Middle frontal gyrus (tissue), 1 donor: ENCODE measurements at regions not wholly inside any gene's neighbourhood (a gene's known extent, or its start where the extent isn't known, plus 50 kb on each side); places are given as distances from the start of the nearest gene placed in this dataset.
A peak's percentile ranks its signal among the peaks of the same experiment; 100 is the strongest.
"Not testable (repeated sequence)": the region's sequence is repeated elsewhere in the genome, so short reads cannot be mapped to it uniquely, and the experiment has no call there.

Source experiments
- DNase-seq: peaks from one replicate; pipeline ENCODE4 v3.0.0-alpha.2; 2015; ENCODE audit warnings: low spot score; ENCODE audit errors: extremely low spot score

DNA sequence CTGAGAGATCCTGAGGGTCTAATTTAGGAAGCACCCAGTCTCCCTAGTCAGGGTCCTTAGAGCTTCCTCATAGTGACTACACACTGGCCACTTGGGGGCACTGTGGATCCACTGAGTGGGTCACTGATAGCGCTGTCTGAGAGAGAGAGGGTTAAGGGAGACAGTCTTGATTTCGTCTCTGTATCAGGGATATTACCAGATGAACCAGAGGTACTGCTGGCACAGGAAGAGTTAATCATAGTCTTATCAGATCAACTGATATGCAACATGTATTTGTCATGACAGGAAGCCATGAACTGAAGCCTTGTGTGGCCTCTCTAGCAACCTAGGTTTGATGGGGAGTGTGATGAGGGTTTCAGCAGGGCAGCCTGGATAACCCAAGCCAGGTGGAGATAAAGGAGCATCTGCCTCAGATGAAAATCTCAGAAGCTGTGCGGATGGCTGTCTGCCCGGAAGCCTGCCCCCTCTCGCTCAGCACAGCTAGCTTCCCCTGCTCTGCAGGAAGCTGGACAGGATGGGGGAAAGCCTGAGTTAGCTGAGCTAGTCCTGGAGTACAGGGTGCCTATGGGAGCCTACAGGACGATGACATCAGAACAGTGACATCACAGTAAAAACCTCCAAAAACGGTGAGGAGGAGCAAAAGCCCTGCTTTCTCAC lies 214.0 kb upstream of the PRSS1 start:
- DNase-seq = no peak

DNA sequence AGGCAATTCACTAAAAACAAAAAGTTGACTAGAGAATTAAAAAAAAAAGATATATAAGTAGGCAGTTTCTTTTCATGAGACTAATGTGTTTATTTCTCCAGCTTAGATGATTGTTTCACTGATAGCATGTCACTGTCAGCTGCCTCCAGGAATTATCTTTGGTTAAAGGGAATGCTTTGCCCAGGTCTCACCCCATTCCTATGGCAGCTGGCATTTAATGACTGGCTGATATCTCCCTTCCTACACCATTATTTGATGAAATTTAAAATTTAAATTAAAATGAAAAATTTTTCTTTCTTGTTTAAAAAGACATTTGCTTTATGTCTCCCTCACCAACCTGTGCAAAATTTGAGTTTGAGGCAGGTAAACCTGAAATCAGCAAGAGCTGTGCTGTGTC lies 214.5 kb upstream of the PRSS1 start:
- DNase-seq = no peak

DNA sequence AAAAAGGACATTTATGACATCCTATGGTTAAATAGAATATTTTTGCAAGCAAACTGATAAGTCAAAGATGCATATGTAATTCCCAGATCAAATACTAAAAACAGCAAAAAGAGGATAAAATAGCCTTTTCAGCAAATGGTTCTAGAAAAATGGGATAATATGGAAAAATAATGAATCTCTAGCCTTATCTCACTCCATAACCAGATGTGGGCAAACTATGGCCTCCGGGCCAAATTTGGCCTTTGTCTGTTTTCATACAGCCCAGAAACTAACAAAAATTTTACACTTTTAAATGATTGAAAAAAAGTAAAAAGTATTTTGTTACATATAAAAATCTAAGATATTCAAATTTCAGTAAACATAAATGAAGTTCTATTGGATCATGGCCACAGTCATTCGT lies 215.4 kb upstream of the PRSS1 start:
- DNase-seq = no peak

DNA sequence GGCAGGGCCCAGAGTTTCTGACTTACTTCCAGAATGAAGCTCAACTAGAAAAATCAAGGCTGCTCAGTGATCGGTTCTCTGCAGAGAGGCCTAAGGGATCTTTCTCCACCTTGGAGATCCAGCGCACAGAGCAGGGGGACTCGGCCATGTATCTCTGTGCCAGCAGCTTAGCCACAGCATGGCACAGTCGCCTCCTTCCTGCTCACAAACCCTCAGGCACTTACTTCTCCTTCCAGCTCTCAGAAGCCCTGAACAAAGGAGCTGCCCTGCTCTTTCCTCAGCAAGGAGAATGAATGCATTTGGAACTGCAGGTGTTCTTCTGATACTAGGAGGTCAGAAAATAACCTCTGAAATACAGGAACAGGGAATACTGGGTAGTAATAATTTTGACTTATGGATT lies 219.7 kb upstream of the PRSS1 start:
- no peak for DNase-seq

DNA sequence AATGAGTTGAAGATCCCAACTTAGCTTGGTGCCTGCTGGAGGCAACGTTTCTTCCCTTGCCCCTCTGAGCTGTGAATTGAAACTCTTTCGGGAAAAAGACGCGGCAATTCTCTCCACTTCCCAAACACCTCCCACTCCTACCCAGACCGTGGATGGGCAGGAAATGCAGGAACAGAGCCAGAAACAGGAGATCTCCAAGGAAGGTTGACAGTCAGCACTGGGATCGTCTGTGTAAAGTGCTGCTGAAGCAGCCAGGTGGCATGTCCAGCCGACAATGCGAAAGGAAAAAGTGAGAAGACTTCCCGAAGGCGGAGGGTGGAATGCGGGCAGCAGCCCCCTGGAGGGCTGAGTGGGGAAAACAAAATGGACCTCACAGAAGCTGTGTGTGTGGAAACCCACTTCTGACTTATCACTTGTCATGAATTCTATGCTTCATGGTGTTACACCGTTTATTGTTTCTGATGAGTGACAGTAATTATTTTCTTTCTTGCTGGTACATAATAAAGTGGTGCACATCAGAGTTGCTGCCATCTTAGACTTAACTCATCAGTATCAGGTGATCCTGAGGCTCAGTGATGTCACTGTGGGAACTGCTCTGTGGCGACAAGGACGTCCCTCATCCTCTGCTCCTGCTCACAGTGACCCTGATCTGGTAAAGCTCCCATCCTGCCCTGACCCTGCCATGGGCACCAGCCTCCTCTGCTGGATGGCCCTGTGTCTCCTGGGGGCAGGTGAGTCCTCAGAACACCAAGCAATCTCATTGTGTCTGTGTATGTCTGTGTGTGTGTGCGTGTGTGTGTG lies 220.5 kb upstream of the PRSS1 start:
- DNase-seq = no peak

DNA sequence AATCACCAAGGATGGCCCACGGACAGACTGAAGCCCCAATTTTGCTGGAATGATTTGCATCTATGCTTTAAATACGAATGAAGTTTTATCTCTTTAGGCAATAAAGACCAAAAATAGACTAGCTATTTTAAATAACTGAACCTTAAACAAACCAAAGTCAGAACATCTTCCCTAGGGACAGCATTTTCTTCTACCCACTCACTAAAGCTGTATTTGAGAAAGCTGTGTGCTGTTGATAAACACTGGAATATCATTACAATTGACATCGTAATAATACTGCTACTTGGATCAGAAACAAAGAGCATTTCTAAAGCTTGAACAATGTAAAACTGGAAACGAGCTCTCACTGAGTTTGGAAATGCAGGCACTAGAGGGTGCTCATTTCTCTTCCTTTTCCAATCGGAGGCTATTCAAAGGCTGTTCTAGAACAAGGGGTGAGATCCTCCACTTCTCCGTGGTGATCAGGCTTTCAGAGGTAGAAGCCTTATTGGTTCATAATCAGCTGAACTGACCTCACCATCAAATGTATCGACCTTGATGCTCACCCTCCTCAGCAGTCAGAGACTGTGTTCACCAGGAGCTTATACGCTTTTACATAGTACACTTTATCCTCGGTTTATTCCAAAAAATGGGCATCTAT lies 225.3 kb upstream of the PRSS1 start:
- no peak for DNase-seq

DNA sequence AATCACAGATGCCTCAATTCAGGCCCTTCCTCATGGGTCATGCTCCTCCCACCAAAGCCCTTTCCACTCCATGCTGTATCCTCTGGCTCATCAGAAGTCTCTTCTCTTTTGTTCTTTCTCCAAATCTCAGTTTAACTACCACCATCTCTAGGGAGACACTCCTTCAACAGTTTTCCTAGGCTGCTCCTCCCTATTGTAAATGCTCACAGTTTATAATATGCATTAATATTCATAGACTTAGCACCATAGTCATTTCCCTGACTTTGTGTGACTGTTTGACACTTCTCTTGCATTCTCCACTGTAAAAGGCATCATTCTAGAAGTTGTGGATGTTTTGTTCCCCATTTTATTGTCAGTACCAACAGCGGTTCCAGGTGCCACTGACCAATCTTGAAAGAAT lies 226.5 kb upstream of the PRSS1 start:
- DNase-seq = no peak

DNA sequence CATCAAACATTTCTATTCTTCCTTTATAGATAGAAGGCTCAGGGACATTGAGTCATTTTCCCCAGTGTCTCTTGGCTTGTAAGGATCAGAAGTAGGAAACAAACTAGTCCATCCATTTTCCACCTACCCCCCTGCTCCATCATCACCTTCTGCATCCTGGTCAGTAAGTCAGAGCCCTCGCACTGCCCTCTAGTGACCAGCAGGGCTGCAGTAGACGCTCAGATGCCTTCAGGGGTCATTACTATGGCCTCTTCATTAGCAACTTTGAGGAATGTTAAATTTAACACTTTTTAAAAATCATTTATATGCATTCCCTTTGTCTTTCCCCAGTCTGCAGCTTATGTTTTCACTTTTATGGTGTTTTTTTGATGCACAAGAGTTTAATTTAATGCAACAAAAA lies 228.4 kb upstream of the PRSS1 start:
- not testable (repeated sequence) for DNase-seq

DNA sequence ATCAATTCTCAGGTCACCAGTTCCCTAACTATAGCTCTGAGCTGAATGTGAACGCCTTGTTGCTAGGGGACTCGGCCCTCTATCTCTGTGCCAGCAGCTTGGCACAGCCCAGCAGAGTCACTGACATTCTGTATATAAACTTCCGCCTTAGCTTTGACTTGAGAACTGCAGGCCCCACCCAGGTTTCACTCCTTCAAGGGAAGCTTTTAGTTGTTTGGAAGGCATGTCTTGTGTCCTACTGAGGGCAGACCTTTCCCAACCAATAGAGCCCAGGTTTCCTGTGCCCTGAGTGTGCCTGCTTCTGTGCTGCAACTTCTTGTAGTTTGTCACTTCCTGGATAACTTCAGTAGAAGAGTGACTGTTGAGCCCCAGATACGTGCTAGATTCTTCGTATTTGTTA lies 228.8 kb upstream of the PRSS1 start:
- DNase-seq = not testable (repeated sequence)

DNA sequence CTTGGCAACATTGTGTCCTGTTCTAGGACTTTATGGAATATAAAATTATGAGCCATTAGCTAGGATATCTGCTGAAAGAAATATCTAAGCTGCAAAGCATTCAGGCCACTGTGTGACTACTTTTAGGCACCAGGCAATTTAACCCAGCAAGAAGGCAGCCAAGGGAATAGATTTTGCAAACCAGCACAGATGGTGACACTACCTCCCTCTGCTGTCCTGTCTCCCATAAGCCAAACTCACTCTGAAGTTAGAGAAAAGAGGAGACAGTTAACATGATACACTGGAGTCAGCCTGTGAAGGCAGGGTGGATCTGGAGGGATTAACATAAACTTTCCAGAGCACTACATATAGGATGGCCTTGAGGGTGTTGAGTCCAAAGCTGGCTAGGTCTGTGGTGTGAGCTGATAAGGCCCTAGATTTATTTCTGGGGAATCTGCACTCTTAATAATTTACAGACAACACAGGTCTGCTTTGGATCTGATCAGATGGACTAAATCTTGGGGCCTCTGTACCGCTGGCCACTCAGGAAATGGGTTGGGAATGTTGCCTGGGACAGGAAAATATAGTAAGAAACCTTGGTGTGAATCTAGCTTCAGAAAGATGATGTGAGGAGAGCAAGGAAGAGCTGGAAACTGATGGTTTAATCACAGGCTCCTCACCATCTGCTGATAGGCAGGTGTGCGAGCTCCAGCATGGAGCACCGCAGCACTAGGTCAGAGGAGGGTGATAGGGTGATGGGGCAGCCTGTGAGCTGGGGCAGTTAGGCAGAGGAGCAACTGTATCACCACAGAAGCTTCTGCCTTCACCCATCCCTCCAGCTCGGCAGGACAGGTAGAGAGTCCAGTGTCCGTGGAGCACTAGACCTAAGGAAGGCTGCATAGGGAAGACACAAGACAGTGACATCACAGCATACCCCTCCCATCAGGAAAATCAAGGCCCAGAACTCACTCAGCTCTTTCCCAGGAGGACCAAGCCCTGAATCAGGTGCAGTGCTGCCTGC lies 229.9 kb upstream of the PRSS1 start:
- no peak for DNase-seq

DNA sequence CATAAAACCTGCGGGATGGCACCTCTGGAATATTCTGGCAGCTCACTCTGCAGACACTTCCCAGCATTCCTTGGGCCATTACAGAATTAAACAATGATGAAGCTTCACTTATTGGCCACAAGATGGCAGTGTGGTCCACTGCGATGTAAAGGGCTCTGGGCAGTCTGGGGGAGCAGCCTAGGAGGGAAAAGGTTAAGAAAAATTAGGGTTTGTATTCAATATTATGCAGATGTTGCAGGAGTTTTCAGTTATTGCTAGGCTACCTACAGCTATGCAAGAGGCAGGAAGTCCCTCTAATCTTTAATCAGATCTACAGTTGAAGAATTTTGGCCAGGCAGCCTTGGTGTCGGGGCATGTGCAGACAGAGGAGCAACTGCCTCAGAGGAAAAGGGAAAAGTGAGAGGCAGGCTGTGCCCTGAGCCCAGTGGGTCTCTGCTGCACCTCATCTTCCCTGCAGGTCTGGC lies 233.2 kb upstream of the PRSS1 start:
- peak; percentile 37 for DNase-seq

DNA sequence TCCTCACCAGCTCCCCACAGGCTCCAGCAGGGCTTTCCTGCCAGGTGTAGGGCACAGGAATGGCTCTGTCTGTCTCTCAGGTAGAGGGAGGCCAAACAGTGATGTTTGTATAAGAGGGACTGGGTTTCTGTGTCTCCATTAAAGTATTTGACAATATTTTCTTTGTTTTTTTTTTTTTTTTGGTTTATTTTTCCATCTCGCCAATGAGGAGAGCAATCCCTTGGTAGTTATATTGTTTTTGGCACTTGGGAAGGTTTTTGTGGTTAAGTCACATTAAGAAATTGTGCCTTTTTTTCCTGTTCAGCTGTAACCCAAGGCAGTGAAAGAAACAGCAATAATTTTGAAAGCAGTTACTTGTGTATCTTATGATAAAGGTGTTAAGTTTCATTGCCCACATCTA lies 234.6 kb upstream of the PRSS1 start:
- DNase-seq = not testable (repeated sequence)

DNA sequence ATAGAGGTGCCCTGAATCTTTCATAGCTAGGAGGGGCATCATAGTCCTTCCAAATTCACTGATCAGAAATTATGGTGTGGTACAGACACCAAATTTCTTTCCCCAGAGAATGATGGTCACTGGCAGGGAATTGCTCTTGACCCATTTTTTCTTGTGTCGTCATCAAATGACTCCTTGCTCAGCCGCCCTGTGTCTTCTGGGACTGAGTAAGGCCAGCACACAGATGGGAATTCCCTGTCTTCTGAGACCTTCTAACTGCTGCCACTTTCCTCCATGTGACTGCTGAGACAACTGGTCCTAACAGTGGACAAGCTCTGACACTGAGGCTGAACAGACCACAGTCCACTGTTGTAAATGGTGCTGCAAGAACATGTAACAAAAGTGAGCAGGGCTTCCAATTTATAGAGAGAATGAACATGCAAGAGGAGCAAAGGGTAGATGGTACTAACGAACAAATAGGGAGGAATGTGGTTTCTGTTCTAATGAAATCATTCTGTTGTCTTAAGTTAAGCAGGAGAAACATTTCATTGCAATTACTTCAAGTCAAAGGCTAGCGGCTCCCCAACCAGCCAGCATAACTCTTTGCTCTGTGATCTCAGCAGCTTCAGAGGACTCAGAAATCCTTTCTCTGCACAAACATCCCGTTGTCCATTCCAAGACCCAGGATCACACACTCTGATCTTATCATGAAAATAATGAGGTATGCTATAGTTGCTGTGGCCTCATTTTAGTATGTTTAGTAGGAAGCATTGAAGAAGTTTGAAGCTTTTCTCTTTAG lies 235.9 kb upstream of the PRSS1 start:
- no peak for DNase-seq

DNA sequence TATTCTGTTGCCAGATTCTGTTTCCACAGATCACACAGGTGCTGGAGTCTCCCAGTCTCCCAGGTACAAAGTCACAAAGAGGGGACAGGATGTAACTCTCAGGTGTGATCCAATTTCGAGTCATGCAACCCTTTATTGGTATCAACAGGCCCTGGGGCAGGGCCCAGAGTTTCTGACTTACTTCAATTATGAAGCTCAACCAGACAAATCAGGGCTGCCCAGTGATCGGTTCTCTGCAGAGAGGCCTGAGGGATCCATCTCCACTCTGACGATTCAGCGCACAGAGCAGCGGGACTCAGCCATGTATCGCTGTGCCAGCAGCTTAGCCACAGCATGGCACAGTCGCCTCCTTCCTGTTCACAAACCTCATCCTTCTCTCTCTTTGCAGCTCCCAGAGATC lies 237.5 kb upstream of the PRSS1 start:
- no peak for DNase-seq

DNA sequence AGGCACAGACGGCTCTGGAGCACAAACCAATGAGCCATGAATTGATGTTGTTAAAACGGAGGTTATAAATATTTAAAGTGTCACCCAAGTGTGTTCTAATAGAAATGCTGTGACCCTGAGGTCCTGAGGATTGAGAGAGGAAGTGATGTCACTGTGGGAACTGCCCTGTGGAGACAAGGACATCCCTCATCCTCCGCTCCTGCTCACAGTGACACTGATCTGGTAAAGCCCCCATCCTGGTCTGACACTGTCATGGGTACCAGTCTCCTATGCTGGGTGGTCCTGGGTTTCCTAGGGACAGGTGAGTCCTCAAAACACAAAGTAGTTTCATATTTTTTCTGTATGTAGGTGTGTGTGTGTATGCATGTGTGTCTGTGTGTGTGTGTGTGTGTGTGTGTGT lies 237.9 kb upstream of the PRSS1 start:
- no peak for DNase-seq

DNA sequence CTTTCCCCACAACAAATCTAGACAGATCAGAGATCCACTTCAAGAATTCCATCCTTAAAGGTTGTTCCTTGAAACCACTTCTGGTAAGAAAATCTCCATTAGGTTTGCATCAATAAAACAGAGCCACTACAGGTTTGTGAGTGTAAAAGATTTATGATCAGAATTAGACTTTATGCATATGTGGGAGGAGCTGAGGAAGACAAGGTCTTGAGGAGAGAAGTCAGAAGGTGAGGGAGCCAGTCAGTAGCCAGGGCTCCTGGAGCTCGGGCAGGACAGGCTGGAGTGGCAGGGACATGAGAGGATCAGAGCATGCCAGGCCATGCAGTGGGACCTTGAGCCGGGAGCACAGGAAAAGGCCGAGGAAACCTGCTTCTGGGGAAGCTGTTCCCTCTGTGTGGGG lies 240.0 kb upstream of the PRSS1 start:
- not testable (repeated sequence) for DNase-seq

DNA sequence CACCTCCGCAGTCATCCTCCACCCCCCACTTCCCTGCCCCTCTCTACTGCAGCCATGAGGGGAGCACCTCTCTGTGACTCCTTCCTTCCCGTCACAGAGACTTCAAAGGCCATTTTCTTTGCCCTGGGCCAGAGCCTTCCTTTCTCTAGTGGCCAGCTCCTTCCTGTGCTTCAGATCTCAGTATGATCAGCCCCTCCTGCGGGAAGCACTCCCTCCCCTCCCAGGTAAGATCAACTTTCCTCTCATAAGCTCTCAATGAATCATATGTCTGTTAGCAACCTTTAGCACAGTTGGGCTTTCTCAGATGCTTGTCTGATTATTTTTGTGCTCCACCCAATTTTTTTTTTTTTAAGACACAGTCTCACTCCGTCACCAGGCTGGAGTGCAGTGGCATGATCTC lies 241.0 kb upstream of the PRSS1 start:
- no peak for DNase-seq

DNA sequence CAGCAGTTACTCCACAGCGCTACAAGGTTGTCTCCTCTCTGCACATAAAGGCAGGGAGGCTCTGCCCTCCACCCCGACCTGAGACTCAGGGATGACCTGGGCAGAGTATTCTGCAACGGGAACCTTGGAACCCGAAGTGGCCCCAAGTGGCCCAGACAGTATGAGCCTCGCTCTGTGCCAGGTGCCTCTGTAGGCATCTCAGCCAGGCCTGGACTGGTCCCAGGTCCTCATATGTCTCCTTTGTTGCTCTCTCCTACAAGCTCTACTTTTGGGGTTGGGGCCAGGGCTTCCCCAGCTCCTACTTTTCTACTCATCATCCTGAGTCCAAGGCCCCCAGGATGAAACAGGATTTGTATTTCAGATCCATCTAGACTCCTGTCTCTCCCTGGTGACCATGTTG lies 241.5 kb upstream of the PRSS1 start:
- DNase-seq = no peak

DNA sequence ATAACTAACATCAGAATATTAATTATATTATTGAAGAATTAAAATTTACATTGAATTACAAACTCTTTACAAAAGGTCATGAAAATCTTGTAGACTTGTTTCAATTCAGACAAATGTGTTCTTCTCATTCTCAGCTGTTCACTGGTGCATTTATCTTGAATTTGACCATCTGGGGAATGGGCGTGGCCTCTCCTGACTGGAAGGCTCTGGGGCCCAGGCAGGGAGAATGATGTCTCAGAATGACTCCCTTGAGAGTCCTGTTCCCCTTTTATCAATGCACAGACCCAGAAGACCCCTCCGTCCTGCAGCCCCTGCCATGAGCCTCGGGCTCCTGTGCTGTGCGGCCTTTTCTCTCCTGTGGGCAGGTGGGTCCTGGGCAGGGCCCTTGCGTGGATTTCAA lies 242.2 kb upstream of the PRSS1 start:
- not testable (repeated sequence) for DNase-seq

DNA sequence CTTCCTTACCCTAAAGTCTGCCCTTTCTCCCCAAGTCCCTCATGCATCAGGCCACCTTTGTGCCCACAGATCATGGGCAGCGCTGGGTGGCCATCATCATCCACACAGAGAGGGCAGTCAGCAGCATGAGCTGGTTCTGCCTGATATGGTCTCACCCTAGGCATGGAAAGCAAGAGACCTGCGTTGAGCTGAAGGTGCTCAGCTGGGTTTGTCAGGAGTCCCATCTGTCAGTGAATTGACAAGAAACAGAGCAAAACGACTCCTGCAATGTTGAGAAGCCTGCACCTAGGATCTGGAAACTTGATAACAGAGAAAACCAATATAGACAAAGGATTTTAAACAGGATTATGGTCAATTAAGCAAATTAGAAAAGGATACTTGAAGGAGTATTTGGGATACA lies 242.7 kb upstream of the PRSS1 start:
- DNase-seq = no peak
